Muscle of leg (tissue), 3 donors: ENCODE measurements at regions not wholly inside any gene's neighbourhood (a gene's known extent, or its start where the extent isn't known, plus 50 kb on each side); places are given as distances from the start of the nearest gene placed in this dataset.

ENCODE experiments used
- DNase-seq: peaks from one replicate; pipeline ENCODE4 v3.0.0; 2013
- H3K27ac ChIP-seq: one replicate; pipeline ENCODE4 v1.5.1; 2013; ENCODE audit warnings: mild to moderate bottlenecking, low read length, control low read depth
- H3K27me3 ChIP-seq: one replicate; pipeline ENCODE4 v1.6.1; 2013; ENCODE audit warnings: low read length; ENCODE audit not compliant: control insufficient read depth, insufficient read depth
- H3K36me3 ChIP-seq: one replicate; pipeline ENCODE4 v1.6.1; 2013; ENCODE audit warnings: low read length; ENCODE audit not compliant: control insufficient read depth, insufficient read depth
- H3K4me1 ChIP-seq: one replicate; pipeline ENCODE4 v1.6.1; 2013; ENCODE audit warnings: low read length; ENCODE audit not compliant: control insufficient read depth, insufficient read depth
- H3K4me3 ChIP-seq: one replicate; pipeline ENCODE4 v1.5.1; 2013; ENCODE audit warnings: low read length, control low read depth
- H3K9me3 ChIP-seq: replicated peaks from 2 replicates; pipeline ENCODE4 v1.6.1; 2013; ENCODE audit warnings: low read depth, low read length; ENCODE audit not compliant: control insufficient read depth
- WGBS: methylation state at CpG from one replicate; pipeline ENCODE4 v1.1.5; 2013; ENCODE audit warnings: missing lambda C conversion rate; ENCODE audit not compliant: insufficient coverage; 5-methylcytosine and 5-hydroxymethylcytosine counted together

- 78% methylated on average over 9 of the region's 17 CpGs for WGBS
- H3K27me3 ChIP-seq = no peaks in the 10 kb centered on the region
- no peaks in the 10 kb centered on the region for H3K4me1 ChIP-seq
- DNase-seq = no peak
- no peak overlapping the region for H3K27ac ChIP-seq
- no peaks in the 10 kb centered on the region for H3K9me3 ChIP-seq
- no peak overlapping the region for H3K4me3 ChIP-seq
- H3K36me3 ChIP-seq = no peaks in the 10 kb centered on the region
These were observed 68.0 kb upstream of the RAB6C start for GRCh38 chr2:129911363-129912065.

- no peaks in the 10 kb centered on the region for H3K4me1 ChIP-seq
- no peak overlapping the region for H3K27ac ChIP-seq
- no peak for DNase-seq
- 90% methylated on average over 24 of the region's 24 CpGs for WGBS
- no peaks in the 10 kb centered on the region for H3K9me3 ChIP-seq
- H3K4me3 ChIP-seq = no peak overlapping the region
- H3K27me3 ChIP-seq = no peaks in the 10 kb centered on the region
- H3K36me3 ChIP-seq = no peaks in the 10 kb centered on the region
These were observed 67.2 kb upstream of the RAB6C start for GRCh38 chr2:129912066-129912820.

- Histone ChIP-seq H3K27me3 (no peaks in the 10 kb centered on the region), H3K4me3 (no peak overlapping the region), H3K4me1 (no peaks in the 10 kb centered on the region), H3K27ac (no peak overlapping the region), H3K36me3 (no peaks in the 10 kb centered on the region), H3K9me3 (peaks cover 6% of the 10 kb centered on the region)
- no peak for DNase-seq
- 79% methylated on average over 12 of the region's 17 CpGs for WGBS
These were observed 66.4 kb upstream of the RAB6C start for GRCh38 chr2:129912871-129913694.

GRCh38 chr2:129913695-129914495, 65.6 kb upstream of the RAB6C start:
- no peaks in the 10 kb centered on the region for H3K27me3 ChIP-seq
- H3K27ac ChIP-seq = no peak overlapping the region
- no peaks in the 10 kb centered on the region for H3K36me3 ChIP-seq
- no peak for DNase-seq
- H3K9me3 ChIP-seq = peaks cover 9% of the 10 kb centered on the region
- 63% methylated on average over 8 of the region's 11 CpGs for WGBS
- no peaks in the 10 kb centered on the region for H3K4me1 ChIP-seq
- no peak overlapping the region for H3K4me3 ChIP-seq

GRCh38 chr2:129914538-129915302, 64.7 kb upstream of the RAB6C start:
- H3K4me3 ChIP-seq = no peak overlapping the region
- DNase-seq = no peak
- H3K27me3 ChIP-seq = no peaks in the 10 kb centered on the region
- no peak overlapping the region for H3K27ac ChIP-seq
- no peaks in the 10 kb centered on the region for H3K4me1 ChIP-seq
- WGBS = 81% methylated on average over 11 of the region's 11 CpGs
- H3K36me3 ChIP-seq = no peaks in the 10 kb centered on the region
- H3K9me3 ChIP-seq = peaks cover 9% of the 10 kb centered on the region

- Histone ChIP-seq H3K27ac (no peak overlapping the region), H3K9me3 (peaks cover 9% of the 10 kb centered on the region), H3K36me3 (no peaks in the 10 kb centered on the region), H3K27me3 (no peaks in the 10 kb centered on the region), H3K4me3 (no peak overlapping the region), H3K4me1 (no peaks in the 10 kb centered on the region)
- DNase-seq = no peak
- 55% methylated on average over 2 of the region's 3 CpGs for WGBS
These were observed 64.1 kb upstream of the RAB6C start for GRCh38 chr2:129915303-129915840.

GRCh38 chr2:129918604-129919003, 60.9 kb upstream of the RAB6C start:
- no CpG with 5 or more reads among the region's 1 CpG for WGBS
- Histone ChIP-seq H3K4me1 (peaks cover 8% of the 10 kb centered on the region), H3K27ac (no peak overlapping the region), H3K9me3 (peaks cover 9% of the 10 kb centered on the region), H3K36me3 (no peaks in the 10 kb centered on the region), H3K4me3 (no peak overlapping the region), H3K27me3 (peaks cover 13% of the 10 kb centered on the region)
- DNase-seq = no peak

- Histone ChIP-seq H3K27me3 (peaks cover 14% of the 10 kb centered on the region), H3K9me3 (peaks cover 7% of the 10 kb centered on the region), H3K4me3 (no peak overlapping the region), H3K27ac (no peak overlapping the region), H3K36me3 (no peaks in the 10 kb centered on the region), H3K4me1 (peaks cover 9% of the 10 kb centered on the region)
- 9% methylated on average over 13 of the region's 21 CpGs for WGBS
- no peak for DNase-seq
These were observed 56.7 kb upstream of the RAB6C start for GRCh38 chr2:129922571-129923264.
